ENCODE measurements at regions not wholly inside any gene's neighbourhood (a gene's known extent, or its start where the extent isn't known, plus 50 kb on each side); places are given as distances from the start of the nearest gene placed in this dataset.

DNA sequence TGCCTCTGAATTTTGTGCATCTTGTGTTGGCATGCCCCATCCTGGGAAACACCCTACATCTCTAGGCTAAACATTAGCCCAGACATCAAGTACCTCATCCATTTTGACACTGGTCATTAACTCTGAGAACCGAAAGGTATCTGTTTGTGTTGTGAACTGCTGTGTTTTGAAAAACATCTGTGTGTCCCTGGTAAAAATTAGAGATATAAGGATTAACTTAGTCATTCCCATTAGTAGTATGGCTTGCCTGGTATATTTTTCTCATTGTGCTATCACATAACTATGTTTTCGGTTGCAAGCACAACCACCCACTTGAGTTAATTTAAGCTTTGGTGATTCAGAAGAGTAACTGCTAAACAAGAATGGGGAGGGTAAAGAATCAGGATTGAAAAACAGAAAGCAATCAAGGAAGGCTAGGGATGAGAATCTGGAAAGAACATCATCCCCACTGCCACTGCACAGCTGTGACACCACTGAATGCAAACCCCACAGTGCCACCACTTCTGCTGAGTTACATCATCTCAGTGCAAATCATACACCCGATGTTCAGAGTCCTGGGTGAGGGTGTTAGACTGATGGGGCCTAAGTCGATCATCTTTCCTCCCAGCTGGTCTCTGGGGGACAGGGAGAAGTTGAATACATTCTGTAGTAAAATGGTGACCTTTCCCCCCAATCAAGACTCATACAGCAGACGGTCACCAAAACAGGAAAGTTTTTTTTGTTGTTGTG, 234.0 kb downstream of the EPHA4 start:
- no peak for DNase-seq

DNA sequence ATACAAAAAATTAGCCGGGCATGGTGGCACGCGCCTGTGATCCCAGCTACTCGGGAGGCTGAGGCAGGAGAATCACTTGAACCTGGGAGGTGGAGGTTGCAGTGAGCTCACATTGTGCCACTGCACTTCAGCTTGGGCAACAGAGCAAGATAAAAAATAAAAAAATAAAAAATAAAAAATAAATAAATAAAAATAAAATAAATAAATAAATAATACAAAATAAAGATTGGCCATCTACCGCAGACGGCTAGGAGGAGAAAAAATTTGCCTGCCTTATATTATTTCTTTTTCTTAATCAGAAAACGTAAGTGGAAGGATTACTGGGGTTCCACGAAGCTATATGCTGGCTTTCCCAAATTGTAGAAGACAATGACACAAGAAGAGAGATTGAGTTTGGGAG, 229.7 kb downstream of the EPHA4 start:
- DNase-seq: no peak

DNA sequence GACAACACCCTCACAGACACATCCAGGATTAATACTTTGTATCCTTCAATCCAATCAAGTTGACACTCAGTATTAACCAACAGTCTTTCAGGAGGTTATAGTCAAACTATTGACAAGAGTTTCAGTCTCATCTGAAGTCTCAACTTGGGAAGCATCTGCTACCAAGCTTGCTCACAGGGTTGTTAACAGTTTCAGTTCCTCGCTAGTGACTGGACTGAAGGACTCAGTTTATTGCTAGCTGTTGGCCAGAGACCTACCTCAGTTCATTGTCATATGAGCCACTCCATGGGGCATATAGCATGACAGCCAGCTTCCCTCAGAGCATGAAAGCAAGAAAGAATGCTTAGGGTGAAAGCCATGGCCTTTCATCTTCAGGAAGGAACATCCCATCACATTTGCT, 228.6 kb downstream of the EPHA4 start:
- no peak for DNase-seq

DNA sequence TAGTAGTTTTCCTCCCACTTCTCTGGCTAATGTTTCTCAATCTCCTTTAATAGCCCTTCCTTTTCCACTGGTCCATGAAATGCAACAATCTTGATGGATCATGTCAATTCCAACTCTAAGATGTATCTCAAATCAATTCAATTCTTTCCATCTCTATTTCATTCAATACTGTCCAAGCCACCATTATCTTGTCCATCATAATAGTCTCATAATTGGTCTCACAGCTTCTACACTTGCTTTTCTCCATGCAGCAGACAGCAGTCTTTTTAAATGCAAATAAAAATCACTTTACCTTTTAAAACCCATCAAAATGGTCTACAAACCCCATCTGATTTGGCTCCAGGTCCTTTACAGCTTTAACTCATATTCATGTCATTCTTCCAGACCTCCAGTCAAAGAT, 226.6 kb downstream of the EPHA4 start:
- DNase-seq: no peak

DNA sequence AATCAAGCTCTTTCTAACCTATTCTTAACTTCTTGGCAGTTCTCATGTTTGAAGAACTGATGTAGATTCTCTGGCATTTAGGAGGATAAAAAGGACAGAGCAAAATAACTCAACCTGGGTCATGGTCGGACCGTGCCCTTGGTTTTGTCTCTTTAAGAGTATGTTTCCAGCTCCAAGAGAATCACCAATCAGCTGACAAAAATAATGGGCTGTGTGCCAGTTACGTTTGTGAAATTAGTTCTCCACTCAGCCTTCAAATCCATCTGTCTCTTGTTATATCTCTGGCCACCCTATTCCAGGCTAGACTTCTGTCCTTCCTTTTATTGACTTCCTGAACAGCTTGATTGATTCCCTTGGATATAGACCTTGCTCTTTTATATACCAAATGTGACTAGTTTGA, 225.7 kb downstream of the EPHA4 start:
- DNase-seq: peak; percentile 54 to 84

GRCh38 chr2:221347471-221347870, 224.6 kb downstream of the EPHA4 start:
- no peak for DNase-seq

DNA sequence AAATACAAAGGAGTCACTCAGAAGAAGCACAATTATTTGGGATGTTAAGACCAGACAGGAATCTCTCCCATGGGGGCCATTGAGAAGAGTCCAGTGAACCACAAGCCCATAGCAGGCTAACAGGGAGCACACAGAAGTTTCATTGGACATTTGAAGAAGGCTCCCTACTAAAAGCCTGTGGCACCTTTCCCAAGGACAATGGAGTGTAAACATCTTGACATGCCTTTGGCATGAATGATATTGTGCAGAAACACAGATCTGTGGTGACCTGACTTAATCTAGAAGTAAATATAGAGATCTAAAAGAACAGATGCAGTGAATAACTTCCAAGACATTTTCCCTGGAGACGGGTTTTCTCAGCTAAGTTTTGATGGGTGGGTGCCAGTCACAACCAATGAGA, 221.5 kb downstream of the EPHA4 start:
- peak in 1 of 2 experiments; percentile 68 for DNase-seq

GRCh38 chr2:221353201-221353600, 218.9 kb downstream of the EPHA4 start:
- no peak for DNase-seq

DNA sequence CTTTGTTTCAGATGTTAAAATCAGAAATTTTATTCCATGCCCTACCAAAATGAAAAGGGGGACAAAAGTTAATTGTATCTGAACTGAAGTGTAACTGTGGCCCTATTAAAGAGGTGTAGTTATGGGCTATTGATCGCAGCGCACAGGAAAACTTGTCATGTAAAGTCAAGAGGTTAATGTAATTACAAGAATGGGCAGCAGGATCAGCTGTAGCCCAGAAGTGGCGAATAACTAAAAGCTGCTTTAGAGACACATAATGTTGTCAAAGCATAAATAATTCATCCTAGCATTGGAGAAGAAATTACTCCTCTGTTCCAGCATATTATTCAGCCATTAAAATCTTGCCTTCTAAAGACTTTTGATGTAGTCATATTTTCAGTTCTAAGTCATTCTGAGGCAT, 211.8 kb downstream of the EPHA4 start:
- DNase-seq: no peak

DNA sequence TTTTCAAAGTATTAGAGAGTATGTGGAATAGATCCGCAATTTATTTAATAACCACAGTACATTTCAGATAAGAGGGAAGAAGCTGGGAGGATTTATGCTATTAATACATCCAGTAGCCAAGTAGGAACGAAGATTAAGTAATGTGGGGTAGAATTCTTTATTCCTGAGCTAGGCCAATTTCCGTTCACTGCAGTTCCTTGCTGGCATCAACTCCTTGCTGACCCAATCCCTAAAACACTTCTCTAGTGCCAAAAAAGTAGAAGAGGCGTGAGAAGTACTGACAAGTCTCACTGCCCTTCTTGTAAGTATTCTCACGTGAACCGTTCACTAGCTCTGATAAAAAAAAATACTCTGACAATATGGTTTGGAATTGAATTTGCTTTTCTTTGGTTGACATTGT, 211.4 kb downstream of the EPHA4 start:
- no peak for DNase-seq

GRCh38 chr2:221361633-221362032, 210.5 kb downstream of the EPHA4 start:
- no peak for DNase-seq

GRCh38 chr2:221364672-221365071, 207.4 kb downstream of the EPHA4 start:
- no peak for DNase-seq

Measured in NCI-H446 (cell line).